Ectodermal cell (in vitro differentiated cells): ENCODE measurements at regions not wholly inside any gene's neighbourhood (a gene's known extent, or its start where the extent isn't known, plus 50 kb on each side); places are given as distances from the start of the nearest gene placed in this dataset.
"Not testable (repeated sequence)": the region's sequence is repeated elsewhere in the genome, so short reads cannot be mapped to it uniquely, and the experiment has no call there.

ENCODE experiments used
- H3K27ac ChIP-seq: 2 replicates; pipeline ENCODE4 v1.7.0; 2013; ENCODE audit warnings: mild to moderate bottlenecking, low read depth, low read length; ENCODE audit not compliant: insufficient read depth, poor library complexity, severe bottlenecking
- H3K27me3 ChIP-seq: 2 replicates; pipeline ENCODE4 v1.7.0; 2013; ENCODE audit warnings: mild to moderate bottlenecking, low read length; ENCODE audit not compliant: insufficient read depth, control insufficient read depth, poor library complexity, severe bottlenecking
- H3K36me3 ChIP-seq: one replicate; pipeline ENCODE4 v1.7.0; 2013; ENCODE audit warnings: low read length; ENCODE audit not compliant: control insufficient read depth, insufficient read depth
- H3K4me1 ChIP-seq: one replicate; pipeline ENCODE4 v1.7.0; 2013; ENCODE audit warnings: low read length; ENCODE audit not compliant: control insufficient read depth, insufficient read depth
- H3K4me3 ChIP-seq: 2 replicates; pipeline ENCODE4 v1.7.0; 2013; ENCODE audit warnings: low read depth, low read length, control low read depth; ENCODE audit not compliant: insufficient read depth
- H3K9me3 ChIP-seq: 2 replicates; pipeline ENCODE4 v1.7.0; 2013; ENCODE audit warnings: mild to moderate bottlenecking, low read length, moderate library complexity; ENCODE audit not compliant: control insufficient read depth
- WGBS, 2 experiments: methylation state at CpG; one replicate each; pipeline ENCODE4 v1.1.7; 2013; ENCODE audit warnings: missing lambda C conversion rate in 2 of 2; 5-methylcytosine and 5-hydroxymethylcytosine counted together

DNA sequence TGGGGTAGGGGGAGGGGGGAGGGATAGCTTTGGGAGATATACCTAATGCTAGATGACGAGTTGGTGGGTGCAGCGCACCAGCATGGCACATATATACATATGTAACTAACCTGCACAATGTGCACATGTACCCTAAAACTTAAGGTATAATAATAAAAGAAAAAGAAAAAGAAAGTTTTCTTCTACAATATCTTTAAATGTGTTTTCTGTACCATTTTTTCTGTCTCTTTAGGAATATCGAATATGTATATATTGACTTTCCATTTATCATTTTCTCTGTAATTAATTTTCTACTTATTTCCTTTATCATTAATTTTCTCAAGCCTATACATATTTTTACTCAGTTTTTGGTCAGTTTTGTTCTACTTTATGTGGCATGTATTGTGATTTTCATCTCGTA lies 203.5 kb downstream of the SHOX2 start:
- H3K4me3 ChIP-seq, H3K4me1 ChIP-seq, H3K27ac ChIP-seq, H3K36me3 ChIP-seq, H3K9me3 ChIP-seq, H3K27me3 ChIP-seq: not testable (repeated sequence)
- no CpG with 5 or more reads among the region's 4 CpGs for WGBS, 2 experiments

DNA sequence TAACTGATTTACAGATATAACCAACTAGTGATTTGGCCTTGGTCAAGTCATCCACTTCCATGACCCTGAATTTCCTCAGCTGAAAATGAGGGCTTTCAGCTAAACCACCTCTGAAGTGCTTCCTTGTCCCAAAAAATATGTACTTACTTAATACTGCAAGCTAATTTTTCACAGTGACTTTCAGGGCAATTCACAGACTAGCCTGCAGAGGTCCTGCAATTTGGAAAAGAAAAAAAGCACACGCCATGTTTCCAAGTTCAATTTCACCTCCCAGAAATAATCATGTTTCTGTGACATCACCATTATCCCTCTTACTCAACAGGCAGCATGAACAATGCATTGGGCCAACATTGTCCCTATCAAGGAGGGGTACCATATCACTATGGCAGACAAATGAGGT lies 218.2 kb downstream of the SHOX2 start:
- no peaks in the 10 kb centered on the region for H3K9me3 ChIP-seq
- WGBS, 2 experiments: 83 to 100% methylated on average over 1 of the region's 1 CpG
- H3K4me1 ChIP-seq: no peaks in the 10 kb centered on the region
- no peaks in the 10 kb centered on the region for H3K27me3 ChIP-seq
- no peak overlapping the region for H3K4me3 ChIP-seq
- H3K36me3 ChIP-seq: no peaks in the 10 kb centered on the region
- no peak overlapping the region for H3K27ac ChIP-seq

DNA sequence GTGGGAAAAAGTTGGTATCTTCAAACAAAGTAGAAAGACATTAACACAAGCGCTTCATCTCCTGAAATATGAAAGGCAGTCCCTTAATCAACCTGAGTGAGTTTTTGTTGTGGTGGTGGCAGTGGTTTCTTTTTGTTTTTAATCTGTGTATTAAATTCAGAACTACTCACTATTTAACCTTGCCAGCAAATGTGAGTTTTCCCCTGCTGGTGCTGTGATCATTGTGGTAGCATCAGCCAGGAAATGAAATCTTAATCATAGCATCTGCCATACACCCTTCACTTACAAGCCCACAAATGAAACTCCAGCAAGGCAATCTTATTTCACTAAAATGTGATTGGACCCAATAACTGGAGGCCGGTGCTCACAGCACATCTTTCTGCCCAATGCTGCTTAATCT lies 229.7 kb downstream of the SHOX2 start:
- WGBS, 2 experiments: 38 to 69% methylated on average over 1 to 2 of the region's 2 CpGs
- H3K4me3 ChIP-seq: no peak overlapping the region
- H3K9me3 ChIP-seq: no peaks in the 10 kb centered on the region
- no peaks in the 10 kb centered on the region for H3K36me3 ChIP-seq
- no peak overlapping the region for H3K27ac ChIP-seq
- H3K27me3 ChIP-seq: no peaks in the 10 kb centered on the region
- no peaks in the 10 kb centered on the region for H3K4me1 ChIP-seq

DNA sequence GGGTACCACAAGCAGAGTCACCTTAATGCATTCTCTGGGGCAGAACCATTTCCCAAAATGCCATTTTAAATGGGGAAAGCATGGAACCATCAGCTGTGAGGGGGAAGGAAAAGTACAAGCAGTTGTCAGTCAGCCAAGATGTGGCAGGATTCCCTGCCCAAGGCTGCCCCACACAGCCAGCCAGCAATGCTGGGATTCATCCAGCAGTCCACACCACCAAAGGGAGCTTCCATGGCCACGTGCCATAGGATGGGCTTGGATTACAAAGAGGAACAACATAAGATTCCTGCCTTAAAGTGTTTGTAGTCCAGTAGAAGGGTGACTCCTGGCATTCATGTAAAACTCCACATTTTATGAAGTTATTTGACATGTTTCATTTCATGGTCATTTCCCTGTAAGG lies 233.3 kb downstream of the SHOX2 start:
- Histone ChIP-seq H3K4me3 (no peak overlapping the region), H3K9me3 (no peaks in the 10 kb centered on the region), H3K27me3 (no peaks in the 10 kb centered on the region), H3K36me3 (no peaks in the 10 kb centered on the region), H3K27ac (no peak overlapping the region), H3K4me1 (no peaks in the 10 kb centered on the region)
- 80 to 85% methylated on average over 1 of the region's 1 CpG for WGBS, 2 experiments

DNA sequence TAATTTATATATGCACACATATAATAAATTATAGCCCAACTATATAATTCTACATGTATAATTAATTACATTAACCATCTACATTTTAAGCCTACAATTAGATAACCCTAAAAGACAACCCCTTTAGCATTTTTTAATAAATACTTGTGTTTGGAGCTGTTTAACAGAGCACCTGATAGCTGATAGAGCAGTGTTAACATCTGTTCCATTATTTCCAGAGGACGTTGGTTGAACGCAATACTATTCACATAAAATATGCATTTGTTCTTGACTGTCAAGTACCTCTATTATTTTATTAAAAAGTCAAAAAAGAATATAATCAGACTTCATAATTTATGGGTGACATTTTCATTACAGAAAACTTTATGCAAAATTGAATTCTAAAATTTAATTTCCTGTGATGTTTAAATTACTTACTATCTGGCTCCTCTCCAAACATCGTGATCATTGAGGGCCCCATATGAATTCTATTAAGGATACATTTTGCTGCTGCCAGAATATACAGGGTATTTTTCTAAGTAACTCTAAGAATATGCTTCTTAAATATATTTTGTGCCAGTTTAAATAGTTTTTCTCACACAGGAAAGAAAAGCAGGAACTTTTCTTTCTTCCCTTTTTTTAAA lies 234.3 kb downstream of the SHOX2 start:
- H3K27ac ChIP-seq: no peak overlapping the region
- H3K9me3 ChIP-seq: no peaks in the 10 kb centered on the region
- H3K27me3 ChIP-seq: no peaks in the 10 kb centered on the region
- no peaks in the 10 kb centered on the region for H3K4me1 ChIP-seq
- no peaks in the 10 kb centered on the region for H3K36me3 ChIP-seq
- 100% methylated on average over 1 to 3 of the region's 3 CpGs for WGBS, 2 experiments
- no peak overlapping the region for H3K4me3 ChIP-seq

GRCh38 chr3:157871248-157871647 lies 235.0 kb downstream of the SHOX2 start:
- H3K36me3 ChIP-seq: no peaks in the 10 kb centered on the region
- H3K4me3 ChIP-seq: no peak overlapping the region
- no peak overlapping the region for H3K27ac ChIP-seq
- H3K9me3 ChIP-seq: no peaks in the 10 kb centered on the region
- no peaks in the 10 kb centered on the region for H3K27me3 ChIP-seq
- no peaks in the 10 kb centered on the region for H3K4me1 ChIP-seq
- WGBS, 2 experiments: 93 to 95% methylated on average over 6 to 7 of the region's 7 CpGs

- no peak overlapping the region for H3K4me3 ChIP-seq
- no peaks in the 10 kb centered on the region for H3K36me3 ChIP-seq
- no peaks in the 10 kb centered on the region for H3K4me1 ChIP-seq
- no peaks in the 10 kb centered on the region for H3K27me3 ChIP-seq
- 51 to 57% methylated on average over 2 of the region's 2 CpGs for WGBS, 2 experiments
- H3K9me3 ChIP-seq: no peaks in the 10 kb centered on the region
- no peak overlapping the region for H3K27ac ChIP-seq
These were observed 237.3 kb downstream of the SHOX2 start for GRCh38 chr3:157868946-157869345.

DNA sequence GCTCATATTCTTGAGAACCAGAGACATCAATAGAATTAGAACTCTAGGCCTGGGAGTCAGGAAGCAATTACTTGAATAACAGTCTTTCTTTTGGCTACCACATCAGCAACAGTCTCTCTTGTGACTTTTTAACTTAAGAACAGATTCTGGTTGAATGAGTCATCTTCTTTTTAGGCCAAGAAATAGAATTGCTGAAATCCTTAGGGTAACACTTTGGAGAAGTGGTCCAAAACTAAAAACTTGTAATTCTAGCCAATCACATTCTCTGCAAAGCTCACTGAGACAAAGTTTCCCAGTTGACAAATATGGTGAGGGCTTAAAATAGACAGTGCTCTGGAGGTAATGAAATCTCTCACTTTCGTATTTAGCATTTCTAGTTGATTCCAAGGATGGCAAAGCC lies 238.0 kb downstream of the SHOX2 start:
- 91 to 97% methylated on average over 1 of the region's 1 CpG for WGBS, 2 experiments
- H3K27me3 ChIP-seq: no peaks in the 10 kb centered on the region

DNA sequence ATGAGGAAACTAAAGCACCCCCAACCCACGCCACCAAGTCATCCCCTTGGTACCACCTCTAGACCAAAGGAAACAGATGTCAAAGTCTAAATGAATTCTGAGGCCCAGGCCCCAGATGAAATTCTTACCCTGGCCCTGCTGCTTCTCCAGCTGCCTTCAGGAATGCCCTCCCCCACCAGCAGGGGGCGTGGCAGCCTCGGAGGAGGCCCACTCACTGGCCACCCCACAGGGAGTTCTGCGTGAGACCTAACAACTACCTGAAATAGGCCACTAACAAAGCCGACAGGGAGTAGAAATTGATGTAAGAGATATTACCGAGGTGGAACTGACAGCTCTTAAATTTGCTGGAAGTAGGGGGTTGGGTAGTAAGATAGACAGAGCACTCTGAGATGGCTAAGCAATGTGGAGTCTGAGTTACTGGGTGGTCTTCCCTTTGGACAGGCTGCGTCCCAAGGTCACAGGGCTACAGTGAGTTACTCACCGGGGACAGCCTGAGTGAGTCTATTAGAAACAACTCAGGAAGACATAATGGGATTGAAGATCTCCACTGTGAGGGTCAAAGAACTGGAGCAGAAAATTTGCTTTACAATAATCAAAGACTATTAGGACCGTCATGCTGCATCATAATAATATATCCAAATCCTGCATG lies 240.7 kb downstream of the SHOX2 start:
- H3K9me3 ChIP-seq: no peaks in the 10 kb centered on the region
- 57% methylated on average over 9 of the region's 9 CpGs for WGBS, 2 experiments
- no peaks in the 10 kb centered on the region for H3K27me3 ChIP-seq
- H3K4me3 ChIP-seq: no peak overlapping the region
- no peaks in the 10 kb centered on the region for H3K4me1 ChIP-seq
- H3K36me3 ChIP-seq: no peaks in the 10 kb centered on the region
- H3K27ac ChIP-seq: no peak overlapping the region

More for the DNA sequence above, 238.0 kb downstream of the SHOX2 start:
- Histone ChIP-seq H3K4me1 (no peaks in the 10 kb centered on the region), H3K4me3 (no peak overlapping the region), H3K36me3 (no peaks in the 10 kb centered on the region), H3K9me3 (no peaks in the 10 kb centered on the region), H3K27ac (no peak overlapping the region)

- 91 to 95% methylated on average over 4 of the region's 4 CpGs for WGBS, 2 experiments
- Histone ChIP-seq H3K27me3 (no peaks in the 10 kb centered on the region), H3K4me1 (no peaks in the 10 kb centered on the region), H3K4me3 (no peak overlapping the region), H3K27ac (no peak overlapping the region), H3K9me3 (no peaks in the 10 kb centered on the region), H3K36me3 (no peaks in the 10 kb centered on the region)
These were observed 245.0 kb downstream of the SHOX2 start for GRCh38 chr3:157861076-157861765.
